Motor neuron (in vitro differentiated cells): ENCODE measurements at regions not wholly inside any gene's neighbourhood (a gene's known extent, or its start where the extent isn't known, plus 50 kb on each side); places are given as distances from the start of the nearest gene placed in this dataset.

Experiments used
- ATAC-seq, 8 experiments: fragments of 200-7000 bp; cut with Tn5 transposase; replicated peaks in 6 of 8; 2 replicates each; pipeline ENCODE4 v1.8.0; 2021; ENCODE audit warnings: mild to moderate bottlenecking in 8 of 8, moderate library complexity in 8 of 8
- H3K27ac ChIP-seq, 2 donors: fragments of 250-450 bp; sonication (Bioruptor Pico); 2 replicates each; pipeline ENCODE4 v1.9.0; 2021; ENCODE audit warnings: antibody characterized with exemption in 2 of 2, mild to moderate bottlenecking in 2 of 2, moderate library complexity in 1 of 2
- H3K4me1 ChIP-seq, 2 donors: fragments of 250-450 bp; sonication (Bioruptor Pico); replicated peaks in 1 of 2; 2 replicates each; pipeline ENCODE4 v1.6.1; 2021; ENCODE audit warnings: antibody characterized with exemption in 2 of 2, mild to moderate bottlenecking in 2 of 2, moderate library complexity in 1 of 2
- H3K4me3 ChIP-seq, 5 donors: fragments of 250-450 bp; sonication (Bioruptor Pico); 2 replicates each; pipeline ENCODE4 v1.9.0; 2021; ENCODE audit warnings: antibody characterized with exemption in 5 of 5, mild to moderate bottlenecking in 5 of 5, moderate library complexity in 4 of 5
- WGBS, 10 experiments: fragments of 450-650 bp; shearing (Covaris generic); methylation state at CpG; one replicate each; pipeline ENCODE4 v1.0.0; 2022; 5-methylcytosine and 5-hydroxymethylcytosine counted together
- in situ Hi-C, 9 experiments: fragments of 400-800 bp; cut with MboI; loops; one replicate each; pipeline ENCODE4 v1.15.0; 2021; ENCODE audit warnings: low sequenced_read_pairs in 9 of 9, low pct_unique_long_range_greater_than_20kb in 2 of 9; ENCODE audit not compliant: unreplicated experiment in 9 of 9

- in situ Hi-C loops = loop anchor here in 5 of 9 experiments (10.0 to 25.0 kb wide), 5 partner anchors 92 to 222 kb away; no protein-coding TSS in a partner anchor
- no peaks in the 10 kb centered on the region for H3K4me1 ChIP-seq
- no peak overlapping the region for H3K27ac ChIP-seq
- no peak overlapping the region for H3K4me3 ChIP-seq
- WGBS, 10 experiments = 66 to 91% (median 81%) methylated on average over 2 to 6 of the region's 6 CpGs; no CpG with 5 or more reads in 2 of the 10 experiments
- no peak for ATAC-seq
These were observed 60.8 kb upstream of the GOLIM4 start for GRCh38 chr3:168156479-168156878.

- no peak overlapping the region for H3K4me3 ChIP-seq
- H3K4me1 ChIP-seq = no peaks in the 10 kb centered on the region
- ATAC-seq = no peak
- in situ Hi-C loops = loop anchor here in 5 of 9 experiments (10.0 to 25.0 kb wide), 5 partner anchors 91 to 221 kb away; no protein-coding TSS in a partner anchor
- H3K27ac ChIP-seq = no peak overlapping the region
These were observed 59.6 kb upstream of the GOLIM4 start for GRCh38 chr3:168155303-168155702.

- Histone ChIP-seq H3K27ac (no peak overlapping the region), H3K4me3 (no peak overlapping the region), H3K4me1 (no peaks in the 10 kb centered on the region)
- 10 to 60% (median 49%) methylated on average over 1 to 2 of the region's 2 CpGs; no CpG with 5 or more reads in 5 of the 10 experiments for WGBS, 10 experiments
- ATAC-seq = no peak
- in situ Hi-C loops = loop anchor here in 5 of 9 experiments (10.0 to 25.0 kb wide), 5 partner anchors 89 to 219 kb away; no protein-coding TSS in a partner anchor
These were observed 58.4 kb upstream of the GOLIM4 start for GRCh38 chr3:168154089-168154488.

GRCh38 chr3:168152149-168152548, 56.4 kb upstream of the GOLIM4 start:
- 82 to 100% (median 95%) methylated on average over 1 of the region's 1 CpG; no CpG with 5 or more reads in 6 of the 10 experiments for WGBS, 10 experiments
- Histone ChIP-seq H3K4me3 (no peak overlapping the region), H3K27ac (no peak overlapping the region), H3K4me1 (no peaks in the 10 kb centered on the region)
- in situ Hi-C loops = loop anchor here in 5 of 9 experiments (10.0 to 25.0 kb wide), 5 partner anchors 87 to 217 kb away; no protein-coding TSS in a partner anchor
- no peak for ATAC-seq
